SK-N-SH treated with all-trans-retinoic acid at 6 μM for 48 hours (cell line): ENCODE measurements at regions not wholly inside any gene's neighbourhood (a gene's known extent, or its start where the extent isn't known, plus 50 kb on each side); places are given as distances from the start of the nearest gene placed in this dataset.

Experiments
- ATAC-seq: fragments of 200-7000 bp; cut with Tn5 transposase; 3 replicates; pipeline ENCODE4 v1.9.1; 2020; ENCODE audit warnings: mild to moderate bottlenecking, moderate library complexity
- ARNTL ChIP-seq: fragments of 450-650 bp; formaldehyde crosslinking; IDR thresholded peaks from 2 replicates; pipeline ENCODE4 v1.5.0; 2020; ENCODE audit warnings: low read depth, mild to moderate bottlenecking, moderate library complexity, borderline replicate concordance
- BACH2 ChIP-seq: fragments of 250-450 bp; sonication (Bioruptor Pico); IDR thresholded peaks from 2 replicates; pipeline ENCODE4 v1.9.0; 2021; ENCODE audit warnings: mild to moderate bottlenecking, borderline replicate concordance
- CSDC2 ChIP-seq: fragments of 250-450 bp; sonication (Bioruptor Pico); IDR thresholded peaks from 2 replicates; pipeline ENCODE4 v1.5.0; 2020; ENCODE audit warnings: mild to moderate bottlenecking, moderate library complexity
- CSRNP3 ChIP-seq: fragments of 250-450 bp; sonication (Bioruptor Pico); IDR thresholded peaks from 2 replicates; pipeline ENCODE4 v1.5.1; 2021; ENCODE audit warnings: mild to moderate bottlenecking, moderate library complexity
- ESRRG ChIP-seq: fragments of 250-450 bp; sonication (Bioruptor Pico); IDR thresholded peaks from 2 replicates; pipeline ENCODE4 v1.6.1; 2021; ENCODE audit warnings: mild to moderate bottlenecking
- GLIS3 ChIP-seq: fragments of 250-450 bp; sonication (Bioruptor Pico); IDR thresholded peaks from 2 replicates; pipeline ENCODE4 v1.5.0; 2020; ENCODE audit warnings: mild to moderate bottlenecking, moderate library complexity
- ISL1 ChIP-seq: fragments of 250-450 bp; sonication (Bioruptor Pico); IDR thresholded peaks from 2 replicates; pipeline ENCODE4 v2.1.2; 2022; ENCODE audit warnings: mild to moderate bottlenecking, moderate library complexity
- OSR1 ChIP-seq: fragments of 250-450 bp; sonication (Bioruptor Pico); IDR thresholded peaks from 2 replicates; pipeline ENCODE4 v1.8.0; 2022; ENCODE audit warnings: moderate library complexity, mild to moderate bottlenecking, inconsistent platforms
- PPARA ChIP-seq: fragments of 250-450 bp; sonication (Bioruptor Pico); IDR thresholded peaks from 2 replicates; pipeline ENCODE4 v1.5.0; 2020; ENCODE audit warnings: mild to moderate bottlenecking, borderline replicate concordance
- RARB ChIP-seq: fragments of 250-450 bp; sonication (Bioruptor Pico); IDR thresholded peaks from 2 replicates; pipeline ENCODE4 v1.8.0; 2021; ENCODE audit warnings: mild to moderate bottlenecking, moderate library complexity
- SNAI2 ChIP-seq: fragments of 250-450 bp; sonication (Bioruptor Pico); IDR thresholded peaks from 2 replicates; pipeline ENCODE4 v1.5.0; 2020; ENCODE audit warnings: mild to moderate bottlenecking, moderate library complexity
- TCF4 ChIP-seq: fragments of 250-450 bp; sonication (Bioruptor Pico); IDR thresholded peaks from 2 replicates; pipeline ENCODE4 v1.8.0; 2021; ENCODE audit warnings: mild to moderate bottlenecking, moderate library complexity, borderline replicate concordance
- TOX ChIP-seq: fragments of 250-450 bp; sonication (Bioruptor Pico); IDR thresholded peaks from 2 replicates; pipeline ENCODE4 v1.8.0; 2021; ENCODE audit warnings: mild to moderate bottlenecking, moderate library complexity, borderline replicate concordance
- ZC3H10 ChIP-seq: fragments of 250-450 bp; sonication (Bioruptor Pico); IDR thresholded peaks from 2 replicates; pipeline ENCODE4 v1.5.1; 2021; ENCODE audit warnings: mild to moderate bottlenecking, moderate library complexity
- ZFP3 ChIP-seq: fragments of 250-450 bp; sonication (Bioruptor Pico); IDR thresholded peaks from 2 replicates; pipeline ENCODE4 v1.5.0; 2020; ENCODE audit warnings: mild to moderate bottlenecking, moderate library complexity
- ZFP30 ChIP-seq: fragments of 450-650 bp; formaldehyde crosslinking; IDR thresholded peaks from 2 replicates; pipeline ENCODE4 v1.5.0; 2022; ENCODE audit warnings: mild to moderate bottlenecking, moderate library complexity
- ZNF565 ChIP-seq: fragments of 450-650 bp; formaldehyde crosslinking; conservative IDR thresholded peaks from 2 replicates; pipeline ENCODE4 v1.5.0; 2020; ENCODE audit warnings: low read depth, mild to moderate bottlenecking, moderate library complexity
- ZNF70 ChIP-seq: fragments of 450-650 bp; formaldehyde crosslinking; IDR thresholded peaks from 2 replicates; pipeline ENCODE4 v1.5.0; 2020; ENCODE audit warnings: mild to moderate bottlenecking, moderate library complexity
- ZNF8 ChIP-seq: fragments of 450-650 bp; formaldehyde crosslinking; IDR thresholded peaks from 2 replicates; pipeline ENCODE4 v1.5.0; 2020; ENCODE audit warnings: mild to moderate bottlenecking, moderate library complexity
- TF ChIP-seq, protein P1 (sequence below): fragments of 250-450 bp; sonication (Bioruptor Pico); IDR thresholded peaks from 2 replicates; pipeline ENCODE4 v1.8.0; 2021; ENCODE audit warnings: low read depth, mild to moderate bottlenecking, moderate library complexity, borderline replicate concordance
- TF ChIP-seq, protein P2 (sequence below): fragments of 250-450 bp; sonication (Bioruptor Pico); IDR thresholded peaks from 2 replicates; pipeline ENCODE4 v1.8.0; 2020; ENCODE audit warnings: mild to moderate bottlenecking, moderate library complexity, borderline replicate concordance

GRCh38 chr2:46824611-46825010, 91.0 kb downstream of the MCFD2 start:
- TF ChIP-seq CSDC2 (CRISPR knock-in tag) (no peak), SNAI2 (no peak), ZNF565 (CRISPR knock-in tag) (no peak), CSRNP3 (CRISPR knock-in tag) (no peak), ZNF70 (CRISPR knock-in tag) (no peak), ESRRG (CRISPR knock-in tag) (no peak), ZC3H10 (no peak)
- TF ChIP-seq, protein P1, sequence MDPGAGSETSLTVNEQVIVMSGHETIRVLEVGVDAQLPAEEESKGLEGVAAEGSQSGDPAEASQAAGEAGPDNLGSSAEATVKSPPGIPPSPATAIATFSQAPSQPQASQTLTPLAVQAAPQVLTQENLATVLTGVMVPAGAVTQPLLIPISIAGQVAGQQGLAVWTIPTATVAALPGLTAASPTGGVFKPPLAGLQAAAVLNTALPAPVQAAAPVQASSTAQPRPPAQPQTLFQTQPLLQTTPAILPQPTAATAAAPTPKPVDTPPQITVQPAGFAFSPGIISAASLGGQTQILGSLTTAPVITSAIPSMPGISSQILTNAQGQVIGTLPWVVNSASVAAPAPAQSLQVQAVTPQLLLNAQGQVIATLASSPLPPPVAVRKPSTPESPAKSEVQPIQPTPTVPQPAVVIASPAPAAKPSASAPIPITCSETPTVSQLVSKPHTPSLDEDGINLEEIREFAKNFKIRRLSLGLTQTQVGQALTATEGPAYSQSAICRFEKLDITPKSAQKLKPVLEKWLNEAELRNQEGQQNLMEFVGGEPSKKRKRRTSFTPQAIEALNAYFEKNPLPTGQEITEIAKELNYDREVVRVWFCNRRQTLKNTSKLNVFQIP (CRISPR knock-in tag), result no peak
- TF ChIP-seq, all 23 proteins: peak for 0
- no peak for ATAC-seq

DNA sequence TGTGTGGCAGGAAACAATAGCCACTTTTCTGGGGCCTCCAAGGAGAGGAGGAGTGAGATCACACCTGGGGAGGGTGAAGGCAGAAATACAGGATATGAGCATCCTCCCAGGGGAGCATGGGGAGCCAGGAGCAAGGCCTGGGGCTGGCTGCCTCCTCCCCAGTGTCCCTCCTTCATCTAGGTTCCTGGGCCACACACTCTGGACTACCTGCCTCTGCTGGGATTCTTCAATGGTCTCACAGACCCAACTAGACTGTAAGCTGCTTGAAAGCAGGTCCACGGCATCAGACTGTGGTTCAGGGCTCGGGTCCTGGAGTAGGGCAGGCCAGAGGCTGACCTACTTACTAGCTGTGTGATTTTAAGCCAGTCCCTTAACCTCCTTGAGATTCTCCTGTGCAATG, 94.0 kb downstream of the MCFD2 start:
- ATAC-seq, result no peak
- TF ChIP-seq ZNF565 (CRISPR knock-in tag) (no peak), GLIS3 (CRISPR knock-in tag) (no peak)

- TF ChIP-seq ESRRG (CRISPR knock-in tag) (no peak), SNAI2 (no peak), ZFP3 (CRISPR knock-in tag) (no peak), PPARA (CRISPR knock-in tag) (no peak)
- ATAC-seq, result no peak
These were observed 96.8 kb downstream of the MCFD2 start for GRCh38 chr2:46818819-46819218.

- no peak for ATAC-seq
- TF ChIP-seq ZFP30 (CRISPR knock-in tag), result no peak
- TF ChIP-seq OSR1 (CRISPR knock-in tag), result no peak
- no peak for TF ChIP-seq SNAI2
- no peak for TF ChIP-seq ESRRG (CRISPR knock-in tag)
- TF ChIP-seq CSRNP3 (CRISPR knock-in tag), result no peak
- TF ChIP-seq, all 23 proteins: peak for 0
These were observed 97.4 kb downstream of the MCFD2 start for GRCh38 chr2:46818141-46818621.

- no peak for ATAC-seq
- TF ChIP-seq SNAI2, result no peak
- no peak for TF ChIP-seq ARNTL (CRISPR knock-in tag)
- no peak for TF ChIP-seq GLIS3 (CRISPR knock-in tag)
- no peak for TF ChIP-seq TOX
- TF ChIP-seq ZNF70 (CRISPR knock-in tag), result no peak
- TF ChIP-seq BACH2 (CRISPR knock-in tag), result no peak
- no peak for TF ChIP-seq TCF4 (CRISPR knock-in tag)
- no peak for TF ChIP-seq ZNF8 (CRISPR knock-in tag)
- TF ChIP-seq RARB, result no peak
- TF ChIP-seq ISL1 (CRISPR knock-in tag), result no peak
- no peak for TF ChIP-seq PPARA (CRISPR knock-in tag)
- TF ChIP-seq OSR1 (CRISPR knock-in tag), result no peak
- no peak for TF ChIP-seq CSRNP3 (CRISPR knock-in tag)
- TF ChIP-seq, protein P2, sequence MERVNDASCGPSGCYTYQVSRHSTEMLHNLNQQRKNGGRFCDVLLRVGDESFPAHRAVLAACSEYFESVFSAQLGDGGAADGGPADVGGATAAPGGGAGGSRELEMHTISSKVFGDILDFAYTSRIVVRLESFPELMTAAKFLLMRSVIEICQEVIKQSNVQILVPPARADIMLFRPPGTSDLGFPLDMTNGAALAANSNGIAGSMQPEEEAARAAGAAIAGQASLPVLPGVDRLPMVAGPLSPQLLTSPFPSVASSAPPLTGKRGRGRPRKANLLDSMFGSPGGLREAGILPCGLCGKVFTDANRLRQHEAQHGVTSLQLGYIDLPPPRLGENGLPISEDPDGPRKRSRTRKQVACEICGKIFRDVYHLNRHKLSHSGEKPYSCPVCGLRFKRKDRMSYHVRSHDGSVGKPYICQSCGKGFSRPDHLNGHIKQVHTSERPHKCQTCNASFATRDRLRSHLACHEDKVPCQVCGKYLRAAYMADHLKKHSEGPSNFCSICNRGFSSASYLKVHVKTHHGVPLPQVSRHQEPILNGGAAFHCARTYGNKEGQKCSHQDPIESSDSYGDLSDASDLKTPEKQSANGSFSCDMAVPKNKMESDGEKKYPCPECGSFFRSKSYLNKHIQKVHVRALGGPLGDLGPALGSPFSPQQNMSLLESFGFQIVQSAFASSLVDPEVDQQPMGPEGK (CRISPR knock-in tag), result no peak
These were observed 98.5 kb downstream of the MCFD2 start for GRCh38 chr2:46816846-46817726.
